HG03432 (cell line): ENCODE measurements at regions not wholly inside any gene's neighbourhood (a gene's known extent, or its start where the extent isn't known, plus 50 kb on each side); places are given as distances from the start of the nearest gene placed in this dataset.
"Not testable (repeated sequence)": the region's sequence is repeated elsewhere in the genome, so short reads cannot be mapped to it uniquely, and the experiment has no call there.

Source experiments
- ATAC-seq: cut with Tn5 transposase; IDR thresholded peaks from one replicate; pipeline ENCODE4 v1.9.1; 2021; ENCODE audit warnings: mild to moderate bottlenecking, moderate library complexity; ENCODE audit not compliant: unreplicated experiment

DNA sequence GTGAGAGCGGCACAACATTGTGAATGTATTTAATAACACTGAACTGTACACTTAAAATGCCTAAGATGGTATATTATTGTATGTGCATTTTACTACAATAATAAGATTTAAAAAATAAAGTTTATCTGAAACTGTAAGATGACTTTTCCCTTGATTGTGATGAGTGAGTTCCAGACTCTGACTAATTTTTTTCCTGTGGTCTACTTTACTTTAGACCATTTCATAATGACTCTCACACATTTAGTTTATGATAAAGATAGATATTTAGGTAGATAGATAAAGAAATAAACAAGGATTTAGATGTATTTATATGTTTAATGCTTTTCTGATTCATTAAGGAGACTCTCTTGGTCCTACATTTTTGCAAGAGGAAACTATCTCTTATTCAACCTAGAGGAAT is 835.9 kb upstream of the SORCS1 start:
- peak; percentile 38 for ATAC-seq

DNA sequence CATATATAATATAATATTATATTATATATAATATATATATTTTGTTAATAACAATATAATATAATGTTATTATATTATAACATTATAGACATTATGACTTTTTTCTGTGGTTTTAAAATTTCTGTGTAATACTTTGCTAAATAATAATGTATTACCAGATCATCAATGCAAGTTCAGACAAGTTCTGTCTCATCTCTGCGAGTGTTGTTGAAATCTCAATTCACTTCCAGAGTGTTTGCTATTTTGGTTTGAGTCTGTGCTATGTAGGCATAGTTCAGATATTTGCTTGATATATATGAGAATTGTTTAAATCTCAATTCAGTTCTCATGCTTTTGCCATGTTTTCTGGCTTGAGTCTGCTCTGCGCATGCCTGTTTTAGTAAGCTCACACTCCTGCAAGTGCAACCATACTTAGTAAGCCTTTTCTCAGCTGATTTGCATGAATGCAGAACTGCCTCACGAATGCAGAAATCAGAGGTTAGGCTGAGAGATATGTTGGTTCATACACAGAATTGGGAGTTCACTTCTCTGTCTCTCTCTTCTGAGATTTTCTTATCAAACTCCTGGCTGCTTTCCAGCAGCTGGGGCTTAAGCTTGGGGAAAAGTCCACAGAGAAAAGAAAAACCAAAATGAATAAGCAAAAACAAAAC is 830.2 kb upstream of the SORCS1 start:
- ATAC-seq: peak; percentile 77

DNA sequence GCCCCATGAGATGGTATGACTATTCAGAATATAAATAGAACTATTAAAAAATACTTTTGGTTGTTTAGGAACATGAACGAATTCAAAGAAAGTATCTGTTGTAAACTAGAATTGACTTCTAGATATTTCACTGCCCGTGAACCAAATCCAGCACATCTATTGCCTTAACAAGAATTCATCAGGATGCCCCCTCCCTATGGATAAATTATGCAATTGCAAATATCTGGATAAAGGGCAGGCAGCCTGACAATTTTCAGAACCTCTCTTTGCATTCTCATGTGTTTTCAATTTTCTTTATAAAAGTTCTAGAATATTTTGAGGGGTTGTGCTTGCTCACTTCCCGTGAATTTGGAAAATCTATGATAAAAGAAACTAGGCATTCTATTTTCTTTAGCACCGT is 822.1 kb upstream of the SORCS1 start:
- ATAC-seq: no peak

DNA sequence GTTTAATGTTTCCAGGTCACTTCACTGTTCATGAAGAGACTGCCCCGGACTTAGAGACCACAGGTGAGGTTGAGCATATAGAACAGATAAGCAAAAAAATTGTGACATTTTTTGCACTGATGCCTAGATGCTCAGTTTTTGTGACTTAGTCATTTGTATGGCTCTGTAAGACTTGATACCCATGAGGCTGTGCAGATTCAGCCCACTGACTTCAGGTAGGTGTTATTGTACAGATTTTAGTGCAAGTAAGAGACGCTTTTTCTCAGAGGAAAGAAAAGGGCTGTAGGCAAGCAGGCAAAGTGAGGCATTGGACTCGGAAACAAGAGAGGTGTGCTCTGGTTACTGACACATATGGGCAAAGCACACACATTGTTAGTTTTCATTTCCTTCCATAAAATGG is 820.1 kb upstream of the SORCS1 start:
- ATAC-seq: no peak

DNA sequence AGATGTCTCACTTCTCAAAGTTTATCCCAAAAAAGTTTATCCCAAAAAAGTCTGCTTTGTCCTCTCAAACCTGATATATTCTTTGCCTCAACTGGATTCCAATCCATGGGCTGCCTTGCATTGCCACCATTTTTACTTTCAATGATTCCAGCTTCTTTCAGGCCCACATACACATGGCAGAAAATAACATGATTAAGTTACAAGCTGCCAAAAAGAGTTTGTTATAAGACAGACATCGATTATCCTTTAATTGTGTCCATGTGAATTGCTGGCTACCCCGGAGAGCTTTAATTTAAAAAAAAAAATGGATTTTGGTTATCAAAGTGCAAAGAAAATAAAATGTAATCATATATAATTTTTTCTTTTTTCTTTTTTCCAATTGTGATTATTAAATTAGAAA is 819.6 kb upstream of the SORCS1 start:
- ATAC-seq: no peak

DNA sequence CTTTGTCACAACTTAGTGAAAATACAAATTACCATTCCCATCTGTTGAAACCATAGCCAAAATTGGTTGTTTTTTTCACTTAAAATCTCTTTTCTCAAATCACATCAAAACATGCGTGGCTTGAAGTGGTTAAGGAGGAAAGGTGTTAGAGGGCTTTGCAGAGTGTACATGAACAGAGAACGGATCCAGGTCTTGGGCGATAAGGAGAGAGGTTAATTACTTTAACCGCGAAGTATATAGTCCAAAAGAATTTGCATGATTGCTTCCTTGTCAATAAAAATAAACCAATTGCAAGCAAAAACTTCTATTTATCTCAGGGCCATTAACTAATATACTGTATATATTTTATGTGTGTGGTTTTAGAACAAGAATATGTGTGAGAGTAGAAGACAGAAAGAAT is 813.9 kb upstream of the SORCS1 start:
- no peak for ATAC-seq

DNA sequence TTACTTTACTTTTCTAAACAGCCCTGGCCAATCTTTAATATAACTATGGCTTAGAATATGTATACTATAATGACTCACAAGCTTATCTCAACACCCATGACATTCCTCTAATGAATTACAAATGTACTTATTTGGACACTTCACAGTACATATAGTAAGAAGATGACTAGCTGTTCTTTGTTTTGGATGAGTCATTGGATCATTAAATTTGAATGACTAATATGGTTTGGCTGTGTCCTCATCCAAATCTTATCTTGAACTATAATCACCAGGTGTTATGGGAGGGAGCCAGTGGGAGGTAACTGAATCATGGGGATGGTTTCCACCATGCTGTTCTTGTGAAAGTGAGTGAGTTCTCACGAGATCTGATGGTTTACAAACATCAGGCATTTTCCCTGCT is 807.5 kb upstream of the SORCS1 start:
- no peak for ATAC-seq

DNA sequence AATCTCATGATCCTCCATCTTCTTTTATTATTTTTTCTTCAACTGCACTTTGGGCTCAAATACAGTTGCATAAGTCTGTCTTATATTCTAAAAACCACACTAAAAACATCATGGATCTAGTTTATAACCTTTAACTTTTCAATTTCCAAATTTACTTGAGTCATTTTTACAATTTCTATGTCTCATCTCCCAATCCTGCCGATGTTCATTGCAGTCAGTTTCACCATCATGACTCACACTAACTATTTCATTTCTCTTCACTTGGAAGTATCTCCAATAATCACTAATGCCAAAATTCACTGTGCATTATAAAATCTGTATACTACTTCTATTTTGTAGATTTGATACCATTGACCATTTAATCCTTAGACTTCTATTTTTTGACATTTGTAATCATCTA is 806.9 kb upstream of the SORCS1 start:
- no peak for ATAC-seq

DNA sequence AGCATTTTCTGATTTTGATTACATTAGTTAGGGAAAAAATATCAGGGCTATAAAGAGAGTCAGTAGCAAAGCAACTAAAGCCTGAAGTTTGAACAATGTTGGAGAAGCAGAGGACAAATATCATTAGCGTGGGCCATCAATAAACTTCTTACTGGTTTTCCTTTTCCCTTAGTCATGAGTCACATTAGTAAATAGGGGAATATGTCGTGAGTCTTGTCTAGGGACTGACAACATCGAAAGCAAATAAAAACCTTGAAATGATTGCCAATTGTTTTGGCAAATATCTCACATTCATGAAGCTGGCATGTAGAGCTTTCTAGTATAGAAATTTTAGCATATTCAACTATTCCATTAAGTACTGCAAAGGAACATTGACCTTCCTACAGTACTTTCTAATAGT is 806.0 kb upstream of the SORCS1 start:
- no peak for ATAC-seq

DNA sequence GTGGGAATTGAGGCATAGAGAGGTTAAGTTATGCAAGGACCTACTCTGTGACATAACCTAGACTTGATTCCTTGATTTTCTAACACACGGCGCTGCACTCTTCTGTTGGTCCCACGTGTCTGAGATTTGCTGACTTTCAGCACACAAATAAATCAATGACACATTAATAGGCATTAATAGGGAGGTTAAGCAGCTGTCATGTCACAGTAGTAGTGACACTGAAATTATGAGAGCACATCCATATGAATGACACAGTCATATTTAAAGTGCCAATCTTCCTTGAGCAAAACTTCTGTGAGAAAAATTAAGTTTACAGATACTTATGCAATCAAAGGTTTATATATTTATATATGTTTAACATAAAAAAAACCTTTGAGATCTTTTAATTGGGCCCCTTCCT is 805.4 kb upstream of the SORCS1 start:
- no peak for ATAC-seq

DNA sequence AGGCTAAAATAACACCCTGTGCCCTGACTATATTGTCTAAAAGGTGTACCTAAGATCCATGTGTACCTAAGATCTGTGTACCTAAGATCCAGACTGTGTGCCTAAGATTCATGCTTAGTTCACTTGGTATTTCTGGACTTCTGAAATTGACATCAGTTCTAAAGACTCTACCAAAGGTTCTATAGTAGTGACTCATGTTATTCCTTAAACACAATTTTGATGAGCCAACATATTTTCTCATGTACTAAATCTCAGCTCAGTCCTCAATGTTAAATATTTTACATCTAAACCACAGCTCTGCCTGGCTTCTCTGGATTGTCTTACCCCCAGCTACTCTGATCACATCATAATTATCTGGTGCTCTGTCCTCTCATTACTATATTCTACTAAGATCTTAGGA is 802.3 kb upstream of the SORCS1 start:
- ATAC-seq: no peak

DNA sequence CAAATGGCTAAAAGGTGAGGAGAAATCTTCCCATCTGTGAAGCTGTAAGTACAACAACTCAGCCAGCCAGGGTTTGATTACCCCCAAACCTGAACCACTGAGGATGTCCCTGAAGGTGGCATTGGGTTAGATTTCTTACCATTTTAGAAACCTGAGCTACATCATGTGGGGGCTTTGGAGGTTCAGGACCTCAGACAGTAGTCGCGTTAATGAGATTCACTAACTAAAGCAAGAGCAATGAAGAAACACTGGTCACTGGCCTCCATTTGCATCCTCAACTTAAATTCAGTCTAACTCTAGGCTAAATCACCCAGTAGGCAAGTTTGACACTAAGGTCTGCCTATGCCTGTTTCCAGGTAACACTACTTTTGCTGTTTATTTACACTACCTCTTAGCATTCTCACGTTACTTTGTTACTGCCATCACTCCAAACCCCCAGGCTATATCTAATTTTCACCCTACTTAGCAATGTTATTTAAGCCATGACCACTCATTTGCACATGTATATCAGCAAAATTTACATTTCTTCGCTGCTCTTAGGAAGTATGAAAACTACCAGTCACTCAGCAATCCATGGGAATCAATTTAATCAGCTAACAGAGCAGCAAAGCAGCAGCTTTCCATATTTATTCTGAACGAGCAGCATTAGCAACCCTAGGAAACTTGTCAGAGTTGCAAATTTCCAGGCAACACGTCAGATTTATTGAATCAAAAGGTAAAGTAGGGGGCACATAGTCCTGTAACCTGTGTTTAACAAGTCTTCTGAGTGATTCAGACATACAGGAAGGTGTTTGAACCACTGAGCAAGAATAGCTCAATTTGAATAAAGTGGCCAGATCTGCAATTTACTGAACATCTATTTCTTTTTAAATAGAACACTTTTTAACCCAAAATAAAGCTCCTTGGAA is 788.4 kb upstream of the SORCS1 start:
- no peak for ATAC-seq

DNA sequence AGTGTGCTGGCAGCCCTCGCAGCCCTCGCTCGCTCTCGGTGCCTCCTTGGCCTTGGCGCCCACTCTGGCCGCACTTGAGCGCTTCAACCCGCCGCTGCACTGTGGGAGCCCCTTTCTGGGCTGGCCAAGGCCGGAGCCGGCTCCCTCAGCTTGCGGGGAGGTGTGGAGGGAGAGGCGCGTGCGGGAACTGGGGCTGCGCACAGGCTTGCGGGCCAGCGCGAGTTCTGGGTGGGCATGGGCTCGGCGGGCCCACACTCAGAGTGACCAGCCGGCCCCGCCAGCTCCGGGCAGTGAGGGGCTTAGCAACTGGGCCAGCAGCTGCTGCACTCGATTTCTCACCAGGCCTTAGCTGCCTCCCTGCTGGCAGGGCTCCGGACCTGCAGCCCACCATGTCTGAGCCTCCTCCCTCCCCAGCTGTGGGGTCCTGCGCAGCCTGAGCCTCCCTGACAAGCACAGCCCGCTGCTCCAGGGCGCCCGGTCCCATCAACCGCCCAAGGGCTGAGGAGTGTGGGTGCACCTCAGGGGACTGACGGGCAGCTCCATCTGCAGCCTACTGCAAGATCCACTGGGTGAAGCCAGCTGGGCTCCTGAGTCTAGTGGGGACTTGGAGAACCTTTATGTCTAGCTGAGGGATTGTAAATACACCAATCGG is 786.0 kb upstream of the SORCS1 start:
- not testable (repeated sequence) for ATAC-seq

DNA sequence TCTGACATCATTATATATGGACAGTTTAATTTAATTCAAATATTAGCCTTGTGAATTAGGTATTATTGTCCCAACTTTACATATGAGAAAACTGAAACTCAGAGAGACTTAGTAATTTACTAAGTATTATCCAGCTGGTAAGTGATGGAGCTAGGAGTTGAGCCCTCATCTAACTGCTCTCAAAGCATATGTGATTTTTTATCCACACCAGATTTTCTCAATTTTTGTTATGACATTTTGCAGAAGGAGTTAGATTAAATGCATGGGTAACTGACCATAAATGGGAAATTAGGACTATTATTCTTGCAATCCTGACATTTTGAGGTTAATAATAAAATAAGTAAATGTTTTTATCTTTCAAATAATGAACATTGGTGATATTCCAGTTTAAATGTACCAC is 778.3 kb upstream of the SORCS1 start:
- ATAC-seq: no peak

DNA sequence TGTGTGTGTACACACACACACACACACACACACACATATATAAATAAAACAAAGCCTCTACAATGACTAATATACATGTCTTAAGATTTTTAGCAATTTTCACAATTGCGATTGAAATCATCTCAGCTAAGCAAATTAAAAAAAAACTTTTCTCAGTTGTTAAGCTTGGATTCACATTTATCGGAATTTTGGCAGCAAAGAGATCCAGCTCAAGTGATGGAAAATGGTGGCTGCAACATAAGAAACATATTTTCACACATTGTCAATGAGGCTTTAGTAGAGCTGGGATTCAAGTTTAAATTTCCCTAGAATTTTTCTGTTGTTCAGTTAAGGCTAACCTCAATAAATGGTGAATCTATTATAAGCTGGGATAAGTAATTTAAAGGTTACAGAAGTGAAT is 768.6 kb upstream of the SORCS1 start:
- no peak for ATAC-seq

DNA sequence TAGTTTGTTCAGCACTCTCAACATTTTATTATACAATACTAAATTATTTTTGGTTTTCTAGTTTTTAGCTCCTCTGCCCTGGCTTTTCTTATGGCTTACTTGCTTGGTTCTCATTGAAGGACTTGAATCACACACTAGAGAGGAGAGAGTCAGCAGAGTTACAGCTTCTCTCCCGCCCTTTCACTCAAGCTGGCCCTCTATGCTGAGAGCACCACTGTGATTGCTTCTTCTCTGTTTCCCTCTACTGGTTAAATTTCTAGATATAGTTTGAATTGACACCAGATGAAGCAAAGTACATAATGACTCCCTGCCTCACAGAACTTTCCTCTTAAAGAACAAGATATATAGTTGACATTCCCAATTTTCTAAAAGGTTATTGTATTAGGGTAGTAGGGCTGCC is 767.3 kb upstream of the SORCS1 start:
- ATAC-seq: no peak

DNA sequence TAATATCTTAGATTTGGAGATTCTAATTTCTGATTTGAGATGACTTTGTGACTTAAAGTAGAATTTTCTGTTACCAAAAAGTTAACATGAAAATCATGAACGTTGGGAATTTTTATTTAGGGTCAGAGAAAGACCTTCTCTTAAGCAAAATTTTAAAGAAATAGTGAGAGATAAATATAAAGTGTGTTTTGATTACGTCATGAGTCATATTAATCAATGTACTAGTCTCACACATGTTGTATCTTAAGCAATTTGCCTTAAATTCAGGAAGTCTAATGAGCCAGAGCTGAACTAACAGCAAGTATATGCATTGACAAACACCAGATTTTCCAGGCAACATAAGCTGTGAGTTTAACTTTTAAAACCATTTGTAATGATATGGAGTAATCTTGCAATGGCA is 765.5 kb upstream of the SORCS1 start:
- no peak for ATAC-seq

DNA sequence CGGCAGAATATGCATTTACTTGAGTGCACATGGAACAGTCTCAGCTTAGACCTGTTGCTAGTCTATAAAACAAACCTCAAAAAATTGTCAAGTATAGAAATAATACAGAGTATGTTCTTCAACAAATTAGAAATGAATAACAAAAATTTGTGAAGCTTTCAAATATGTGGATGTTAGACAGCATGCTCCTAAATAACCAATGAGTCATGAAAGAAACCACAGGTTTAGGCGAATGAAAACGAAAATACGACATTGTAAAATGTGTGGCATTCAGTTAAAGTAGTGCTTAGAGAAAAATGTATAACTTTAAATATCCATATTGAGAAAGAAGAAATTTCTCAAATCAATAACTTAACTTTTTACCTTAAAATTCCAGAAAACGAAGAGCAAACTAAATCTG is 760.0 kb upstream of the SORCS1 start:
- ATAC-seq: no peak

DNA sequence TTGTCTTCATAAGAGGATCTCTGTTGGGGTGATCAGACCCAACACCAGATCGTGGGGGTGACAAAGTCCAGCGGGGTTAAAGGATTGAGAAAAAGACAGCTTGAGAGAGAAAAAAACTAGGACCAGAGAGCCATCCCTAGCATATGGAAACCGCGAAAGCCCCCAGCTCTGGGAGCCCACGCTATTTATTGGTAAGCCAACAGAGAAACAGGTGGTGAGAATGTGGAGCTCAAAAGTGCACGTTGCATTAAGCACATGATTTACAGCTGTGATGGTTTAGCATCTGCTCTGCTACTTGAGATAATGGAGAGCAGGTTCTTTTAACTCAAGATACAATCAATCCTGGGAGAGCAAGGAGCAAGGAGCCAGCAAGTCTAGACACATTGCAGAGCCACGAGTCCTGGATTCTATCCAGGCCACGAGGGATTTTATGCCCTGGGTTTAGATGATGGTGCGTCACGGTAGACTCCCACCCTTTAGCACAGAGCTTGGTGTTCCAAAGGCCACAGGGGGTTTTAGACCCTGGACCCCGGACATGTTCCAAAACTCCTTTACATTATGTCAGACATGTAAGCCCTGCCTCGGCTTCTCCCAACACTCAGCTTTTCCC is 755.2 kb upstream of the SORCS1 start:
- no peak for ATAC-seq

DNA sequence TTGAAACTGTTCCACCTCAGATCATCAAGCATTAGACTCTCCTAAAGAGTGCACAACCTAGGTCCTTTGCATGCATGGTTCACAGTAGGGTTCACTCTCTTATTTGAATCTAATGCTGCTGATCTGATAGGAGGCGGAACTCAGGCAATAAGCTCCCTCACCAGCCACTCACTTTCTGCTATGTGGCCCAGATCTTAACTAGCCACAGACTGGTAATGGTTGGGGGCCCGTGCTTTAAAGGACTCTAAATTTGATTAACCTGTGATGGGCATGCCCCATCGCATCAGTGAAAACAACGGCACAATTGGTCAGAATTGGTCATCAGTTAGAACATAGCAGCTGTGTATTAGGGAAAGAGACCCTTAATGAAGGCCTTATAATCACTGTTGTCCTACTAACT is 753.7 kb upstream of the SORCS1 start:
- no peak for ATAC-seq

DNA sequence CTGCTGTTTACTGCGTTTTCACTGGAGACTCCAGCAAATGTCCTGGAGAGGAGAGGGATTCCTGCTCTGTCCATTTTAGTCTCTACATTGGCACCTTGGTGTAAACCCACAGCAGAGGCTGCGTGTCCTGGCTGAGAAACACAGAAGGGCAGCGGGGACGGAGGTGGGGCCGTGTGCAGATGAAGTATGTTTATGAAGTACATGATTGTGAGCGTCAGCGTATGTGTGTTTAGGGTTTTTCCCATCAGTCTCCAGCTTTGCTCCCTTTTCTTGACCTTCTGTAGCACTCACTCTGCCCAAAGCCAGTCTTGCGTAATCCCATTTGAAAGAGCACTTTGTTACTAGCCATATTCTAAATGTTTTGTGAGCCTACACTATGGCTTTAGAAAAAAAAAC is 750.7 kb upstream of the SORCS1 start:
- no peak for ATAC-seq
